SKM-1 treated with dmso at 0.1 percent for 144 hours (cell line): ENCODE measurements at regions not wholly inside any gene's neighbourhood (a gene's known extent, or its start where the extent isn't known, plus 50 kb on each side); places are given as distances from the start of the nearest gene placed in this dataset.
A peak's percentile ranks its signal among the peaks of the same experiment; 100 is the strongest.

Source experiments
- DNase-seq: peaks from one replicate; lab custom pipeline; 2025; ENCODE audit not compliant: unreplicated experiment; lab: John Stamatoyannopoulos, UW

DNA sequence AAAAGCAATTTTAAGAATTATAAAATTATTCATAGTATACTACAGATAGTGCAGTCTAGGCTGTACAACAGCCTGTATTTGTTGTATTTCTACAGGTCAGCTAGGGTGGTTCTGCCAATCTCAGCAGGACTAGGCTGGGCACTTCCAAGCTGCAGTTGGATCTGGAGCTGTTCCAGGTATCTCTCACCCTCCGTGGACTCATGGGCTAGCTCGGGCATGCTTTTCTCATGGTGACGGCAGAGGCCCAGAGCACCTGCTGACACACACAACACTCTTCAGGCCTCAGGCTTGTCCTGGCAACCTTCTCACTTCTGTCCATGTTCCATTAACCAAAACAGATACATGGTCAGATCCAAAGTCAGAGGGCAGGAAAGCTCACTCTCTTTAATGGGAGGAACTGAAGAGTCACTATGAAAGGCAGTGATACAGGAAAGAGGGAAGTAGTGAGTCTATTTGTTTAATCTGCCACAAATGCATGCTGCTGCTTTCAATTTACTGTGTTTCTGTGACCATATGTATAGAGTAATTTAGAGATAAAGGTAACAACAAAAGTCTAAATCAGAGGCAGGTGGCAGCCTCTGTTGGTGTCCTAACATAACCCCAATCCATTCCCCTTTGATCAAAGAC, 462.4 kb upstream of the ACVR2A start:
- DNase-seq: no peak

DNA sequence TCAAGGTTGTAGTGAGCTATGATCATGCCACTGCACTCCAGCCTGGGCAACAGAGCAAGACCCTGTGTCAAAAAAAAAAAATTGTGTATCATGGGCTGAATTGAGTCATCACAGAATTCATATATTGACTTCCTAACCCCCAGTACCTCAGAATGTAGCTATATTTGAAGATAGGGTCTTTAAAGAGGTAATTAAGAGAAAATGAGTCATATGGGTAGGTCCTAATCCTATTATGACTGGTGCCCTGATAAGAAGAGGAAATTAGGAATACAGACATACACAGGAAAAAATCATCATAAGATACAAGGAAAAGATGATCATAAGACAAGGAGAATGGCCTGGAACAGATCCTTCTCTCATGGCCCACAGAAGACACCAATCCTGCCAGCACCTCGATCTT, 466.4 kb upstream of the ACVR2A start:
- DNase-seq: no peak

DNA sequence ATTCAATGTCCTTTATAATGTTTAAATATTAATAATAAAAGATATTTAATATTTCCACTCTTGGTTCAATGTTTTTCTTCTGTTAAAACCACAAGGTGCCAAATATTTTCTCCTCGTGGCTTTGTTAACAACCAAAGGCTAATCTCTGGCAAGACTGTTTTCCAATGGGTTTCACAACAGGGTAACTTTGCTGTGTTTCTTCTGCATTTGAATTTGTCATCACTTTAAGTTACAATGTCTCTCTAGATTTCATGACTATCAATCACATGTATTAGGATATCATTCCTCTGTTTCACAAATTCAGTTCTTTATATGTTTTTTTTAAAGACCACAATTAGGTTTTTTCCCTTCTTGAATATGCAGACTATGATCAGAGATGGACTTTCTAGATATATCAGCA, 469.8 kb upstream of the ACVR2A start:
- DNase-seq: no peak

DNA sequence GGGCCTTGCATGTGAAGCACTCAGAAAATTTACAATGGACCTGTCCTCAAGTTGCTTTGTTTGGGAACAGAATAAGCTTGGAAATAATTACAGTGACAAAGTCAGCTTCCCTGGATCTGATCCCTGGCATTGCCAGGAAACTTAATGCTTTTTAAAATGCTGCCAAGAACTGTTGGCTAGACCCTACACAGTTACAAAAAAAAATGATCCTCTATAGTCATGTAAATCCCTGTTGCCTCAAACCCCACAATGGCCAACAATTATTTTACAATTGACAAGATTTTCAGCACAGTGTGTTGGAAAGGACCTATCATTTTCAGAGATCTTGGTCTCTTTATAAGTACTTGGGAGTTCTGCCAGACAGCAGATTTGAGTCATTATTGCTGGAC, 470.4 kb upstream of the ACVR2A start:
- DNase-seq: no peak

DNA sequence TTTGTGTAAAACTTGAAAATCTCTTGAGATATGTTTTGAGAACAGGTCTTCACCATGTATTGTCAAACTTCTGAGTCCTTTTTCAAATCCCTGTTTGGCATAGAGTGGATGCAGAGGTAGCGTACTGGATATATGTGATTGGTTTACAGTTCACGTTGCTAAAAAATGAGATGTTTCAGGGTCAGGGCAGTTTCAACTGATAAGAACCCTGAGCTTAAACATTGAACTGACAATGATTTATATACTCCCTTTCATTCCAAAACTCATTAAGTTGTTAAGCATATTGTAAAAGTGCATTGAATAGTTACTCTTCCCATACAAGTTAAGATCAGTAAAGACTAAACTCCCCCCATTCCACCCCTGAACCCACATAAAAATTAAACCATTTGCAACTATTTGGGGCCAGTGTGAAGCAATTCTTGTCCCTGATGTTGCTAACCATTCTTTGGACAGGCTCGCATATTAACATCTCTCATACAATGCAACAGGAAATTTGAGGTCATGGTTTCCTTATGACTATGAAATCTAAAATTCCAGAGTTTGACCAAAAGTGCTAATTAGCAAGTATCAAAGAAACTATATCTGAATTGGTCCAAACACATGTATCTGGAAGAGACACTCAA, 470.9 kb upstream of the ACVR2A start:
- no peak for DNase-seq

DNA sequence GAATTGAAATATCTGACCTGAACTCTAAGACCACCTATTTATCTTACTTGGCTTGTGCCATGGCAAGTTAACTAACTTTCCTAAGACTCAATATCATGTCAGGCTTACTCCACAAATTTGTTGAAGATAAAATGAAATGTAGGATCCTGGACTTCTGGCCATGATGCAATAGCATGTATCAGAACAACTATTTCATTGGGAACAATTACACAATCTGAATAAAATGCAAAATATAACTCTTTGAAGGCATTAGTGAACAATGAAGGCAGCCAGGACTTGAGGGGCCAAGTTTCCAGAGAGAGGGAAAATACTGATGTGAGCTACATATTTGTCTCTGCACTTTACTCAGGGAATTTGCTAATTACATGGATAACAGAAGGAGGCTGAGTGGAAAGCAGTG, 476.5 kb upstream of the ACVR2A start:
- no peak for DNase-seq

DNA sequence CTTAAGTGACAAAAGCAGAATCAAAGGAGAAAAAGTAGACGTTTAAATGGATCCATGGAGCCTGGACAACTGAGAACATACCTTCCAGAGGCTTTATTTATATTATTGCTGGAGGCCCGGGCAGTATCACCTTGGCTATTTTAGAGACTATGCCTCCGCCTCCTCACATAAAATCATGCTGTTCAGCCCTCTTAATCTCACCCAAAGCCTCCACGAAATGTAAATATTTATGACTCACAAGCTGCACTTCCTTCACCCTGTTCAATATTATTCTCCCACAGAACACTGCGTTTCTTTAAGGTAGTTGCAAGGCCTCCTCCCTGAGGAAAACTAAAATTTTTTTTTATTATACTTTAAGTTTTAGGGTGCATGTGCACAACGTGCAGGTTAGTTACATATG, 478.6 kb upstream of the ACVR2A start:
- DNase-seq: no peak

DNA sequence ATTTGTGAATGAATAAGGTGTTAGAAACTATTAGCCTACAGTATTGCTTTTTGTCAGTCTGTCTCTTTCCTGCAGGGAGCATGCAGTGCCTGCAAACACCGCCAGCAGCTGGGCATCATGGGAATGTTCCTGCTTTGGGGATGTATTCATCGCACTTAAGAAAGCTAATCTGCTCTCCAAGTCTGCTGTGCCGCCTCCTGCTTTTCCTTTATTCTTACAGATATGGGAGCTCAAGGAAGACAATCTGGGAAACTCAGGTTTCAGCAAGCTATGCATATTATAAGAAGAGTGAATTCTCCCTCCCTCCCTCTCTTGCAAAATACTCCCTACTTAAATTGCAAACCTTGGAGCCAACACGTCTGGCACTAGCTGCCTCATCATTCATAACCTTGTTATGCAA, 479.2 kb upstream of the ACVR2A start:
- DNase-seq: no peak

DNA sequence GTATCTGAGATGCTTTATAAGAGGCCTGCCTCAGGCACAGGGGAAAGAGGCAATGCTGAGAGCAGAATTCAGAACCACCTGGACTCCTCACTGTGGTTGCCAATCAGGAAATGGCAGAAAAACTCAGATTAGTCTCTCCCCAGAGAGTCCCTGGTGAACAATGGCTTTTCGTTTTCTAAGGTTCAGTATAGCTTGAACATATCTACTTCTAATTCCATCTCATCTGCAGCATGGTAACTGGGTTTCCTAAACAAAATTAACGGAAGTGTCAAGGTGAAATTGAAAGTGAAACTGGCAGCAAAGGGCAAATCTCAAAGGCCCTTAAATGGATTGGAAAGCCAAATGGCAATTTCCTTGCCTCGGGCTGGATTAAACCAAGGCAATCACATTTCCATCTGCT, 480.2 kb upstream of the ACVR2A start:
- no peak for DNase-seq

DNA sequence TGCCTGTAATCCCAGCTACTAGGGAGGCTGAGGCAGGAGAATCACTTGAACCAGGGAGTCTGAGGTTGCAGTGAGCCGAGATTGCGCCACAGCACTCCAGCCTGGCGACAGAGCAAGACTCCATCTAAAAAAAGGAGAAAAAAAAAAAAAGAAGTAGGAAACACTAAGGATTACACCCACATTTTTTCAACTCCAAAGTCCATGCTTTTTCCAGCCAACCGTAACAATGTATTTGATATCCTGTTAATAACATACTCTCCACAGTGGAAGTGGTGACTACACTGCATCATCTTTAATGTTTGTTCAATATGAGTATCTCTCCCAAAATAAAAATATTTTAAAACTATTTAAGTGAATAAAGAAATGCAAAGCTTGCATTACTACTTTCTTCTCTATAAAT, 481.6 kb upstream of the ACVR2A start:
- DNase-seq: no peak

DNA sequence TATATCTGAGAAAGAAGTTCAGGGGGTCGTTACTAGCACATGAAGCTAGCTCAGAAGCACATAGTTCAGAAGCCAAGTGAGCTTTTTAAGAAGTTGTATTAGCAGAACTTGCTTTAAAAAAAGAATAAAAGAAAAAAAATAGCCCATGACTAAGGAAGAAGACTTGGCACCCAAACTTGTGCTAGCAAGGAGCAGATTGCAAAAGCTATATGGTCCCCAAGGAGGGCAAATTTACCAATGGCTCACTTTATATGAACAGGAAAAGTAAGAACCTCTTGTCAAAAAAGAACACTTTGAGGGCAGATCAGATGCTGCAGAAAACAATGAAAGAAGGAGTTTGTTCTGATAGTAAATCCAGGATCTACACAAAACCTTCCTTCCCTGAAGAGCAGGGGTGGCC, 486.5 kb upstream of the ACVR2A start:
- DNase-seq: no peak

DNA sequence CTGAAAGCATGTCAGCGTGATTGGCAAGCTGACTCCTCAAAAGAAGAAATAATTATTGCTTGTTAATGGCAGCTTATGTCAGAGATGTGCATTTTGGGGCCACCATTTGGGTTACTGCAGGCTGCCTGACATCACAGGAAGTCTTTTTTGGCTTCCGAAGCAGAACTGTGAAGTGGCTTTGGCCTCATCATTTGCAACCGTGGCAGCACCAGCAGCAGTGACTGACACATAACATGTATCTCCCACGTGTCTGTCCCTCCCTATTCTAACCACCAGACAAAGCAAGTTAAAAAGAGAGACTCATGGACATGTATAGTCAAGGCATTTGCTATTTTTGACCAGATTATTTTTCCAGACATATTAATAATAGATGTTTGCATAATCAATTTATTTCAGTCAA, 488.7 kb upstream of the ACVR2A start:
- DNase-seq: no peak

DNA sequence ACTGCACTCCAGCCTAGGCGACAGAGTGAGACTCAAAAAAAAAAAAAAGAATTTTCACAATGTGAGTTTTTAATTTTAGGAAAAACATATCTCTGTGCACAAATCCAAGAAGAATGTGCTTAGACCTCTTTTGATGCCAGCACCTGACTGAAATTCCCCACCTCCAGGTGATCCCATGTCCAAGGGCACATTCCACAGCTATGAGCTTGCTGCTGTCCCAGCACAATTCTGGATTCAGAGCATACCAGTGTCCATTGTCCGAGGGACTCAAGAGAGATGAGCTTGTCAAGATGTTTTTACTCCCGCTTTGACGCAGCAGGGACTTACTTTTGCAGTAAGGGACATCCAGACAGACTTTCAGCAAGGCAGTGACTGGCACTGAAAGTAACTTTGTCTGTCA, 489.1 kb upstream of the ACVR2A start:
- DNase-seq: no peak

DNA sequence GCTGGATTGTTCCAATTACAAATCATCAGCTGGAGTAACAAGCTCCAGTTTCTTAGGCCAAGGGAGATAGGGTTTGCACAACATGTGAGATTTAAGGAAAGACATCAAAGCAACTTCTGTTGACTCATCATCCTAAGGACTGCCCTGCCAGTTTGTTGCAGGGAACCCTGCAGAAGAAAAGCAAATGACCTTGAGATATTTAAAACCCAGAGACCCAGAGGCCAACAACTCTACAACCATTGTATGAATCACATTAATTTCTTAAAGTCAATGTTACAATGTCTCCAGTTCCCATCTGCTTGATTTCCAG, 491.8 kb upstream of the ACVR2A start:
- DNase-seq: no peak

DNA sequence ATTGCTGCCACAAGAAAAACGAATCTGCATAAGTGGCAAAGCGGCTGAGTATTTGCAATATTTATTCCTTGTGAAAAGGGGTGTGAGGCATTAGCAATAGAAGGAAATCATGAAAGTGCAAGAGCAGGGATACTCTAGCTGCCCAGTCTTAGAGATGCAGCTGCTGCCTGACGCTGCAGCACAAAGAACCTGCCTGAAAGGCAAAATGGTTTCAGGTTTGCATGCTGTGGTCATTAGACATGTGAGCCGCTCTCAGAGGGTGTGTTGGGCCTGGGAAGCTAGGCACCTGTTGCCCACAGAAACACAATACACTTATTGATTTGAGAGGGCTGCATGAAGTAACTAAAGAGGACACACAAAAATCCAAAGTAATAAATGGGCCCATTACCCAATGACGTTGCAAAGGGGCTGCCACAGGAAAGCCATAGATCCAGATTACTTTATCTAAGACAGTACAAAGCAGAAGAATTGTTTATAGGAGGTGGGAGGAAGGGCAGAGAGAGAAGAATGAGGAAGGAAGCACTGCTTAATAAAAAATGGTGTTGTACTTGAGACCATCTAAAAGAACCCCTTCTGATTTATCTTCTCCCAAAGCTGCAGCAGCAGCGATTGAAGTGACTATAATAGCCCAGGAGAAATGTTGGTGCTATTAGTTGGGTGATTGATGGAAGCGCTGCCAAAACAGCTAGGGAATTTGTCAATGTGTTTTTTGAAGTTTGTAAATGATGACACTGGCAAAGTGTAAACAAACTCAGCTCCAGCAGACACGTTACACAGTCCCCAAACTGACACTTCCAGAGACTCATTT, 492.4 kb upstream of the ACVR2A start:
- no peak for DNase-seq

DNA sequence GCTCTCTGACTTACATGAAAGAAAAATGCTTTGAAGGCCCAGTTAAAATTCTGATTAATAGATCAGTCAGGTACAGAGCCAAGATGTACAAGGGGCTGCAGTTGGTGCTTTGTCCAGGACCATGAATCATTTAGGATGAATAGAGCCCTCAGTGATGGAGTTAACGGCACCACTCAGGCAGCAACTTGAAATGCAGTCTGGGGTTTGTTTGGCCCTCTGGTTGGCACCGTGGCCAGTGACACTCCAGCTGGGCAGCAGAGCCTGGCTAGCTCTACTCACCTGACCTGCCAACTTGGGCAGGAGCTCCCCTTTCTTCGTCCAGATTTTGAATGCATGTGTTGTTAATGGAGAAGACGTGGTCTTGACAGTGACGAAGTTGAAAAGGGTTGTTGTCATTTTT, 493.0 kb upstream of the ACVR2A start:
- DNase-seq: no peak

DNA sequence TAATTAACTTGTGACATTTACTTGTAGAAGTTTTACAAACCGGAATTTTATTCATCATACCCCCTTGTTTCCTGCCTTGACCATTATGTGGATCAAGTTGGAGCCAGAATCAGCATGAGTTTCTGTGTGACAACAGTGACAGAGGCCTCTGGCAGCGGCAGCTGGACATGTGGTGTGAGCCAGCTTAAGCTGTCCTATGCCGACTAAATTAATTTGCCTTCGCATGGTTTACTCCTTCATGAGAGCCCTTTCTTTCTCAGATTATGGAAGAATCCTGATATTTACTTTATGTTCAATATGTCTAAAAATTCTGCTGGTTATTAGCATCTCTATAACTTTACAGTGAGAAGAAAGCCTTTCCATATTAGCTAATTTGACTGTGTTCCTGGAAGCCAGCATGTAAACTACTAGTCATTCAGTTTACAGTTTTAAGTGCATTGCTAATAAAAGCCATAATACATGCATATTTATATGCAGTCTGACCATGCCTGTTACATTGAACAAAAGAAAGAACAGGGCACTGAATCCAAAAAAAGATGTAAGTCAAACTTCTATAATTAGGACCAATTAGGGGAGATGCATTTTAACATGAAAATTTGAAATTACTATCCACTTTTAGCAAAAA, 495.8 kb upstream of the ACVR2A start:
- DNase-seq: no peak

DNA sequence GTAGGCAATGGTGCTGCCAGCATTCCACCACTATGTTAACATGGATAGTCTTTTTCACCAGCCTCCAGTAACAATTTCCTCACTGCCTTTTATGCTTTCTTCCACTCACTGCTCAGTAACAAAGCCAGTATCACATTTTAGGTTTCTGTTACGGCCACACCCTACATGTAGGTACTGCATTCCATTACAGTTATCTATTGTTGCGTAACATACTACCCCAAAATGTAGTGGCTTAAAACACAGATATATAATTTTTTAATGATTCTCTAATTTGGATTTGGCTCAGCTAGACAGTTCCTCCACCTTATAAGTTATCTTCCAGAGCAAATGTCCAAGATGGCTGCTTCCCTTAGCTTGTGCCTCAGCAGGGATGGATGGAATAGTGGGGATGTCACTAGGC, 498.7 kb upstream of the ACVR2A start:
- DNase-seq: no peak

DNA sequence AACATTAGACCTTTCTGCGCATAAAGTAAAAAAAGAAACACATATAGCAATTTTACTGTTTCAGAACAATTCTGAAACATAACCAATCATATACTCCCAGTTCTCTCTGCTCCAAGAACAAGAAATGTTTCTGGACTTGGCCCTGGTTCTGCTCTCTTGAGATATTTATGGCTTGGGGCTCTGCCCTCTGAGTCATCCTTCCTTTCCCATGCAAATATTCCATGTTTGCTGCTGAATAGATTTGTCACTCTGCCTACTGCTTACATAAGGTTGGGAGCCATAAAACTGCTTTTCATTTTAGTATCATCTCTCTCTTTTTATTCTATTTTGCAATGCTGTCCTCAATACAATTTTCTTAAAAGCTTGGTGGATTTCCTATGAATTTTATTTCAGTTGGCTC, 499.6 kb upstream of the ACVR2A start:
- DNase-seq: no peak

DNA sequence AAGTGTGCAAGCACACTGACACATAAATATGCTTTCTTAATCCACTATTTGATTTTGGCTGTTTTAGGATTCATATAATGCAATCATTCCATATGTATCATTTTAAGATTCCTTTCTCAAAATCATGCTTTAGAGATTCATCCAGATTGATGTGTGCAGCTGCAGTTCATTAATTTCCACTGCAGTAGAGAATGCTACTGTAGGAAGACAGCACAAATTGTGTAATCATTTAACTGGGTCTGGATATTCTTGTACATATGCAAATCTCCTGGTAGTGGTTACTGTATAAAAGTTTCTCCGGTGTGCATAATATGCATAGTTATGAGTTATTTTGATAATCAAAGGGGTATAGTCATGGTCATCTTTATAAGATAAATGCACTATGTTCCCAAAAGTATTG, 502.5 kb upstream of the ACVR2A start:
- no peak for DNase-seq

DNA sequence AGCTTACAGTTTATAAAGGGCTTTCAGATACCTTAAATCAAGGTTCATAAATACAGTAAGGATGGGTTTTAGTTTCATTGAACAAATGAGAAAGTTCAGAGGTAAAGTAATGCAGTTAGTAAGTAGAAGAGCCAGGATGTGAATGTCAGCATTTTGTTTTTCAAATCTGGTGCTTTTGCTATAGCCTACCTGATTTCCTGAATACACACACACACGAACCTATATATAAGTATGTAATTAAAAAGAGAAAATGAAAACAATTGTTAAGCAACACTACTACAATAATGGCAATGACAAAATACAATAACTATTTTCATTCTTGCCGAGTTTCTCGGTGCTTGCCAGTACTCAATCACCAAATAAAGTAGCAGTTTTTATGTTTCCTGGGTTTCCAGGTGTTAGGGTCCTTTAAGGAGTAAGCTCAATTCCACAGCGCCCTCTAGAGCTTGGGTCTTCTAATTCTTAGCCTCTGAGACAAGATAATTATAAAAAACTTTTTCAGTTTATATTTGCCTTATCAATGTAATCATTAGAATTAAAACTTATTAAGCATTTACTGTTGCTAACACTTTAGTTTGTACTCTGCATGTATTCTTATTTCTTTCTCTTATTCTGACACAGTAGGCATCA, 512.9 kb upstream of the ACVR2A start:
- peak; percentile 32 for DNase-seq

DNA sequence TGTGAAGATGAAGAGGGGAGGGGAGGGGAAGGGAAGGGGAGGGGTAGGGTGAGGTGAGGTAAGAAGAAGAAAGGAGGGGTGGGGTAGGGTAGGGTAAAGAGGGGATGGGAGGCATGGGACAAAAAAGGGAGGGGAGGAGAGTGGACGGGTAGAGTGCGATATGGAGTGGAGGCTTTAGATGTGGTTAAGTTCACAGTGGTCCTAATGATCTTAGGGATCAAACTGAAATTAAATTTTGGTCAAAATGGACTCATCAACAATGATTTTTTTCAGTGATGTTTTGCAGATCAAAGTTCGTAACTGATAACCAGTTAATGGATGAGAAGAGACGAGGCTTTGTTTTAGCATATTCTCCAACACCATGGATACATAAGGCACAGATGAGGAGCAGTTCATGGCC, 513.9 kb upstream of the ACVR2A start:
- DNase-seq: no peak
